Vagina (tissue), 2 donors: ENCODE measurements at regions not wholly inside any gene's neighbourhood (a gene's known extent, or its start where the extent isn't known, plus 50 kb on each side); places are given as distances from the start of the nearest gene placed in this dataset.

ENCODE experiments used
- POLR2A ChIP-seq, 2 donors: fragments of 450-650 bp; IDR thresholded peaks; one replicate each; pipeline ENCODE4 v1.6.1; 2017; ENCODE audit warnings: antibody characterized with exemption in 2 of 2, mild to moderate bottlenecking in 2 of 2, moderate library complexity in 2 of 2
- POLR2AphosphoS5 ChIP-seq, 2 donors: sonication (generic); formaldehyde crosslinking; IDR thresholded peaks; one replicate each; pipeline ENCODE4 v1.9.0; 2017; ENCODE audit warnings: antibody characterized with exemption in 2 of 2, mild to moderate bottlenecking in 2 of 2, low read depth in 1 of 2; ENCODE audit not compliant: insufficient read depth in 1 of 2
- TF ChIP-seq, protein P1 (sequence below), 3 experiments: fragments of 450-650 bp in 2 of 3; fragments of 200-600 bp in 1 of 3; sonication (generic) in 1 of 3; IDR thresholded peaks; one replicate each; pipeline ENCODE4 v1.5.1; 2017 to 2019; ENCODE audit warnings: antibody characterized with exemption in 3 of 3, mild to moderate bottlenecking in 2 of 3, moderate library complexity in 2 of 3

DNA sequence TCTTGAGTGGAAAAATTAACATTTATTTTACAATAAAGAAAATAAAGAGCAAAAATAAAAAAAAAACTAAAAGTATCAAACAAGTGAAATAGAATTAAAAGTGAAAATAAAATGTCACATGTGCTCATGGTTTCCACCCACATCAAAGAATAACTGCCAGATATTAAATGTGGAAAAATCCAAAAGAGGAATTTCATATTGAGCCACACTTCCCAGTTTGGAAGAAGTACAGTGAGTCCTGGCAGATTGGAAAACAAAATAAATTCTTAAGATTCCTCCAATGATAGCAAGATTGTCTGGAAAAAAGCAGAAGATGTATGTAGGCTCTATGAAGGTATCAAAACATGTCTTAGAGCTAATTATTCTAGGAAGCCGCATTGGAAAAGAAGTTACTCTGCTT lies 1019.5 kb downstream of the SLC6A15 start:
- TF ChIP-seq, protein P1, sequence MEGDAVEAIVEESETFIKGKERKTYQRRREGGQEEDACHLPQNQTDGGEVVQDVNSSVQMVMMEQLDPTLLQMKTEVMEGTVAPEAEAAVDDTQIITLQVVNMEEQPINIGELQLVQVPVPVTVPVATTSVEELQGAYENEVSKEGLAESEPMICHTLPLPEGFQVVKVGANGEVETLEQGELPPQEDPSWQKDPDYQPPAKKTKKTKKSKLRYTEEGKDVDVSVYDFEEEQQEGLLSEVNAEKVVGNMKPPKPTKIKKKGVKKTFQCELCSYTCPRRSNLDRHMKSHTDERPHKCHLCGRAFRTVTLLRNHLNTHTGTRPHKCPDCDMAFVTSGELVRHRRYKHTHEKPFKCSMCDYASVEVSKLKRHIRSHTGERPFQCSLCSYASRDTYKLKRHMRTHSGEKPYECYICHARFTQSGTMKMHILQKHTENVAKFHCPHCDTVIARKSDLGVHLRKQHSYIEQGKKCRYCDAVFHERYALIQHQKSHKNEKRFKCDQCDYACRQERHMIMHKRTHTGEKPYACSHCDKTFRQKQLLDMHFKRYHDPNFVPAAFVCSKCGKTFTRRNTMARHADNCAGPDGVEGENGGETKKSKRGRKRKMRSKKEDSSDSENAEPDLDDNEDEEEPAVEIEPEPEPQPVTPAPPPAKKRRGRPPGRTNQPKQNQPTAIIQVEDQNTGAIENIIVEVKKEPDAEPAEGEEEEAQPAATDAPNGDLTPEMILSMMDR (IDR thresholded peaks at IDR 0.05): no peak
- TF ChIP-seq POLR2A (IDR thresholded peaks at IDR 0.05): no peak
- no peak for TF ChIP-seq POLR2AphosphoS5 (IDR thresholded peaks at IDR 0.05; ENCODE audit: insufficient read depth in 1 of 2, low read depth in 1 of 2)
